HG03565 (cell line): ENCODE measurements at regions not wholly inside any gene's neighbourhood (a gene's known extent, or its start where the extent isn't known, plus 50 kb on each side); places are given as distances from the start of the nearest gene placed in this dataset.

ENCODE experiments used
- ATAC-seq: cut with Tn5 transposase; IDR thresholded peaks from one replicate; pipeline ENCODE4 v1.9.1; 2021; ENCODE audit warnings: mild to moderate bottlenecking, moderate library complexity; ENCODE audit not compliant: unreplicated experiment

DNA sequence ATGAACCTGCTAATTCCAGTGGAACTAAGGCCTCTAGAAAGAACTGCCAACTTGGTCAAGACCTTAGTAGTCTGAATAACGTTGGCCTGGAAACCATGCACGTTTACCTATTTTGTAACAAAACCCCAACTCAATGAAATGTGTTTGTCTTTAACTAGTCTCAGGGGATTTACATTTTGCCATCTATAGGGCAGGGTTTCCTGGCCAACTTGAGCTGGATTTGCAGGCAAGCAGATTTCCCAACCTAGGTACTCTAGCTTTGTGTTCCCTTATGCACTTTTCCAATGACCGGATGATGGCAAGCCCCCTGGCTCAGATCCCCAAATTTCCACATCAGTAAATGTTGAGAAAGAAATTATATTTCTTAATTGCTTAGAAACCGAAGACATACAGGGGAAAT is 114.5 kb downstream of the IRS2 start:
- ATAC-seq, result no peak

DNA sequence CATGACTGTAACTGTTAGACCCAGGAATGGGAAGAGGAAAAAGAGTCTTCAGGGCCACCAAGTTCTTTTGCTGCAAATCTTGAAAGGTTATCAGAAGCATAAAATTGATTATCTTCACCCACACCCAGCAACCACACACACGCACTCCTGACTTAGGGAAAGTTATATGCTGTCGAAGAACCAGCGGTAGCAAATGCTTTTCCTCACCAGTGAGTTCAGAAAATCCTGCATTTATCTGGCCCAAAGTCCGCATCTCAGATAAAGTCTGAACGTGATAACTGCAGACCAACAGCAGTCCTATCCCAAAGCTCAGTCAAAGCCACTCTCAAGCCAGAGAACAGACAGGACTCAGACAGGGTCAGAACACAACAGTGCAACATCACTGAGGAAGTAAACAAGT is 115.6 kb downstream of the IRS2 start:
- no peak for ATAC-seq

DNA sequence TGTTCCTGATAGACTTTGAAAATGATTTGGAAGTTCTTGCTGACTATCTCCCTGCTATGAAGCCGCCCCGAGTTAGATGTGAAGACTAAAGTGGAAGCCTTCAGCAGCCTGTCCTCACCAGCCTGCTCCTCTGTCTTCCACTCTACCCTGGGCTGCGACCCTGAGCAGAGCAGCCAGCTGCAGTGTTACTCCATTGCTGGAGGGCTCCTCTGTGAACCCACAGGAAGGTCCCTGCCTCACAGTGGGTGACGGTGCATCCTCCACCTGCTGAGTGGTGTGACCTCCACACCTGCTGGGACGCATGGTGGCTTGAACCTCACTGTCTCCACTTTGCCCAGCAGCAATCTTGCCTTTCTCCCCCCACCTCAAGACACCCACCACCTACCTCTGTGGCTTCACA is 116.4 kb downstream of the IRS2 start:
- no peak for ATAC-seq

DNA sequence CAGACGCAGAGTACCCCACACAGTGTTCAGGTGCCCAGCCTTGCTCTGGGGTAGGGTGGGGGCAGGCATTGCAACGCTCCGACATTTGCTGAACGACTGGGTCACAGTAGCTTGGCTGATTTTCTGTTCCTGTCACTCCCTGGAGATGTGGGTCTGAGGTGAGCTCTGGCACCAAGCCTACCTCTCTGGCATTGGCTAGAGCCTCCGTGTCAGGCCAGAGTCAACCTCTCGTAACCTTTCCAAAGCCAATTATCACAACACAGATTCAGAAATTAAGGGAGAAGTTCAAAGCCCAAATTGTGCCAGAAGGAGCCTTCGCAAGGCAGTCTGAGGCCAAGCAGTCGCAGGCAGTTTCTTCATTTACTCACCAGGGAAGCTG is 117.2 kb downstream of the IRS2 start:
- ATAC-seq, result no peak

DNA sequence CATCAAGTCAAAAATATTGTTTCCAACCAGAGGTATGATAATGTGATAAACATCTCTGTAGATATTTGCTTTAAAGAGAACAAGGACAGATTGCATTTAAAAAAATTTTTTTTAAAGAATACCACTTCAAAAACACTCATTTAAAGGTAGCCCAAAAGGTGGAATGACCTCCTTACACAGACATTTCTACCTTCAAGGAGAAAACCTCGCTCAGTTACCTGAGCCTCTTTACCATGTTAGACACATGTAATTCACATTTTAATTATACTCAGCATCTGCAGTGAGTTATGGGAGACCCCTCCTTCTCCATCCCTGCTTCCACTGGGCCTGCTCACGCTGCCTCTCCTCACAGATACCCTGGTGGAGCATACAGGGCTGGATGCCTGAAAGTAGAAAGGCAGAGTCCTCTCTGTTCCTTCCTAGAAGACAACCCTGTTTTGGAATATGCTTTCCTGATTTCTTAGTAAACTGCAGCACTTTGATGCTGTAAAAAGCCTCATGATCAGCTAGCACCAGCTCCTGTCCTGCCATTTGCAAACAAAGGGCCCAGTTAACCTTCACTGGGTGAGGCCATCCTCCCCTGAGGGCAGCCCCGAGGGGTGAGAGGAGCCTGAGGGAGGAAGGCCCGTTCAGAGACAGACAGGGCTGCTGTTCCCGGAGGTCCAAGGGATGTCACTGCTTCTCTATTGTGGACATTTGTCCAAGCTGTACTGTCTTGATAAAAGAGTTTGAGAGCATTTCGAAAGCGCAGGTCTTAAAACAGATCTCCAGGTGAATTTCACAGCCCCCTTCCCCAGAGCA is 117.8 kb downstream of the IRS2 start:
- ATAC-seq, result no peak

DNA sequence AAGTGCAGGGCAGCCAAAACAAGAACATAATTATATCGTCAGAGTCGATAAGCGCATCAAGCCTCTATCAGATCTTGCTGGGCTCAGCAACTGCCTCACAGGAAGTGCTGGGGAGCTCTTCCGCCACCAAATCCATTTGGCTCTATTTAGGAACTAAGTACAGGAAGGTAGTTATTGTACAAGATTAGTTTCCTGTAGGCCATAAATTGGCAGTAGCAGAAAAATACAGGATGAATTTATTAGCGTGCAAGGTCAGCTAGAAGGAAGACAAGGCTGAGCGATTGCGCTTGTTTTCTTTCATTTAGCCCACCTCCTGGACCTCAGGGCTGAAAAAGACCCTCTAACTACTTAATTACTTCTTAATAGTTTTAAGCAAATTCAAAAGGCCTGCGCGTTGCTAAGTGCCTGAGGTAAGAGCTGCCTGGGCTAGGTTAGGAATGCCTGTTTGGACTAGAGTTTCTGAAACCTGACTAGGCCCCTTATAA is 118.5 kb downstream of the IRS2 start:
- no peak for ATAC-seq

DNA sequence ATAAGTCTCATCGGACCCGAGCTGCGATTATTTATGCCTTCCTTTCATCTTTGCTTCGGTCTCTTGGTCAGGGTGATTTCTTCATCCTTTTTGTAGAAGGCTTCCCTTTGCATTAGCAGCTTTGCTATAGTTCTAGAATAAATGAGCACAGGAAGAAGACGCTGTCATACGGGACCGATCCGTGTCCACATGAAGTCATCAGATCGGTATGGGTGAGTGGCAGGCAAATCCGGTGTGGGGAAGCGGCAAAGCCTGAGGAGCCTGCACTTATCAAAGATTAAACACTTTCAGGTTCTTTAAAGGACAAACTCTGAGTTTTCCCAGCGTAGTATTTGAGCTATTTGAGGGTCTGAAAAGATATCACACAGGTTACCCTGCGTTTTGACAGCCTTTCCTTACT is 119.3 kb downstream of the IRS2 start:
- ATAC-seq, result no peak

DNA sequence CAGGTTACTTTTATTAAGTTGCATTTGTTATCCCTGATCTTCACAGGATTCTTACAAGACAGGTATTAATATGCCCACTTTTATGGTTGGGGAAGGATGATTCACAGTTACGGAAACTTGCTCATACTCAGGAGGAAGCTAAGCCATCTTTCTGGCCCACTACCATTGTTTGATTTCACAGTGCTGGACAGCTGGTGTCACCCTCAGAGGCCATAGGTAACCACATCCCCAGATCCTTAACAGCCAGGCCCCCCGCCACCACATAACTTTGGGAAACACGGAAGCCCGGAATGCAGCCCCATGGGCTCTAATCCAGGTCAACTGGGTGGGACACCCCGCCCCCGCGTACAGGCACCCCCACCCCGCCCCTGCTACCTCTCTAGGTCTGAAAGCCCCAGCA is 119.7 kb downstream of the IRS2 start:
- no peak for ATAC-seq

DNA sequence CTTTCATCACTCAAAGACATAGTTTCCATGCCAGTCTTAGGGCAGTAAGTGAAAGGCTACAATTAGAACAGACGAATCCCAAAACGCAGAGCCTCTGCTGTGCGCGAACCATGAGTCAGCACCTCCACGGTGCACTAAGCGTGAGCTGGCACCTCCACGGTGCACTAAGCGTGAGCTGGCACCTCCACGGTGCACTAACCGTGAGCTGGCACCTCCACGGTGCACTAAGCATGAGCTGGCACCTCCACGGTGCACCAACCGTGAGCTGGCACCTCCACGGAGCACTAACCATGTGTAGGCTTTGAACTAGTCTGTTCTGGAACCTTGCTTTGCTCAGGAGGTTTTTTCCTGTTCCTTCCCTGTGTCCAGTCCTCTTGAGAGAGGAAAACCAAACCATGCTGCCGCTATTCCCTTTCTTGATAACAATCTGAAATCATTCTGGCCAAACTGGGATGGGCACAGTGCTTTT is 120.6 kb downstream of the IRS2 start:
- ATAC-seq, result no peak

DNA sequence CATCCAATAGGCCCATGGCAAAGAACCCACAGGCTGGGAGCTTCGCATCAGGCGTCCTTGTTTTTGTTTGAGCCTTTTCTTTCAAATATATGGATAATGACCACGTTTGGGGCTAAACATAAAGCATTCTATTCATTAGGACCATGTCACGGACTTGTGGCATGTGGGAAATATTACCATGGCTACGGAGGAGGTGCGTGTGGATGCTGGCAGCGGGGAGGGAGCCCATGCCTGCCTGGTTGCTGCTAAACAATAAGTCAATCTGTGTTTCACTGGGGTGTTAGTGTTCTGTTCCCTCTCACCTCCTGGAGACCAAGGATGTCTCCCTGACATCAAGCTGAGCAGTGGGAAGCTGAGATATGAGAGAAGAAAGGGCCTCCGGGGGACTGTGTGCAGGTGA is 121.1 kb downstream of the IRS2 start:
- no peak for ATAC-seq

DNA sequence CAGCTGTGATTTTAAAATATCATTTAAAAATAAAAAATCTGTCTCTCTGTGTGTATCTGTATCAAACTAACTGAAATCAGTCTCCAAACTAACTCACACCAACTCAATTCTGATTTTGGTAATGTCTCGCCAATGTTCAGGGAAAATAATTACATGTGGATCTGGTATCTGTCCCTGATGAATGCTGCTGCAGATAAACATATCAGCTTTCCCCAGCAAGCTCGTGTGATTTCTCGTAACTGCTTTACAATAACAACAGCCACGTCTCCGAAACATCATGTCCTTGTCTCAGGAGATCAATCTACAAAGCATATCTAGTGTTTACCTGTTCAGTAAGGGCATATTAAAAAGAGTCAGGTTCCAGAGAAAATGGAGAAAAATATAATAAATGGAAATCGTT is 129.0 kb downstream of the IRS2 start:
- no peak for ATAC-seq

DNA sequence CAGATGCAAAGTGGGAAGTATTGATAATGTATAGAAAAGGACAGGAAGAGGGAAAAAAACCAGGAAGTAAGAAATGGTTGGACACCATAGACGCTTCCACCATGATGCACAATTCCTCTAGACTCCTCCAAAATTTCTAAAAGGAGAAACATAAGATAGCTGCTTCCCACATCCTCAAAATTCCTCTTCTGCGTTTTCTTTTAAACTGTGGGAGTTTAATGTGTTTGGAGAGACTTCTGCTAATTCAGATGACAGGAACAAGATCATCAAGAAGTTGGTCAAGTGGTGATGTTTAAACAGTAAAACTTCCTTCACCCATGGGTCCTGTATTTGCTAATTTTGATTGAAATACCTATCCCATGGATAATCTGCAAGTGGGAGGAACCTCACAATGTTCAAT is 130.2 kb downstream of the IRS2 start:
- ATAC-seq, result no peak

DNA sequence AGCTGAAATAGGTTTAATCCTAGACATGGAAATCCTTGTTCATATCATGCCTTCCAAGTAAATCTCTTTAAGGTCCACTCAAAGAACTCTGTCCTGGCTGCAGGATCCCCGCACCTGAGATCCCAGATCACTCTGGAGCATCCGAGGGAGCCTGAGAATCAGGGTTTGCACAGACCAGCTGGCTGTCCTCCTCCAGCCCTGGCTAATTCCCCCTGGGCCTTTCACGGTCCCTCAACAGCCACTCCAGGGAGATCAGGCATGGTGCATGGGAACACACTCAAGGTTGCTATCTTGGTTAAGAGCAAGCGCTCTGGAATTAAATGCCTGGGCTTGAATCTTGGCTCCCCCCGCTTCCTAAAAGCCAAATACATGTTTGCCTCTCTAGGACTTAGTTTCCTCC is 130.8 kb downstream of the IRS2 start:
- no peak for ATAC-seq

DNA sequence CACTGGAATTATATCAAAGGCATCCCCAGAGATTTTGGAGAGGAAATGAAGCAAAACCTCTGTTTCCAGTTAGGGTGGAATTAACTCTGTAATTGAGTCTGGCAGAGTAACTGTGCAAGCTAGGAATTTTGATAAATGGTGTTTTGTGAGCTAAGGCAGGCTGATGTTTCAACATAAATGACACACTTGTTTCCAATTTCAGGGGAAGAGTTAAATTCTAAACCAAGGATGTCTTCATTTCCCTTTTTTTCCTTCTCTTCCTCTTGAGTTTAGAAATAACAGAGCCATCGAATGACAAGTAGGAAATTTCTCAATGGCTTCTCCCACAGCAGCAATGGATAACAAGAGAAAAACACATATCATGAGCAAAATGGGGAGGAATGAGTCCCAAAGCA is 131.2 kb downstream of the IRS2 start:
- no peak for ATAC-seq

DNA sequence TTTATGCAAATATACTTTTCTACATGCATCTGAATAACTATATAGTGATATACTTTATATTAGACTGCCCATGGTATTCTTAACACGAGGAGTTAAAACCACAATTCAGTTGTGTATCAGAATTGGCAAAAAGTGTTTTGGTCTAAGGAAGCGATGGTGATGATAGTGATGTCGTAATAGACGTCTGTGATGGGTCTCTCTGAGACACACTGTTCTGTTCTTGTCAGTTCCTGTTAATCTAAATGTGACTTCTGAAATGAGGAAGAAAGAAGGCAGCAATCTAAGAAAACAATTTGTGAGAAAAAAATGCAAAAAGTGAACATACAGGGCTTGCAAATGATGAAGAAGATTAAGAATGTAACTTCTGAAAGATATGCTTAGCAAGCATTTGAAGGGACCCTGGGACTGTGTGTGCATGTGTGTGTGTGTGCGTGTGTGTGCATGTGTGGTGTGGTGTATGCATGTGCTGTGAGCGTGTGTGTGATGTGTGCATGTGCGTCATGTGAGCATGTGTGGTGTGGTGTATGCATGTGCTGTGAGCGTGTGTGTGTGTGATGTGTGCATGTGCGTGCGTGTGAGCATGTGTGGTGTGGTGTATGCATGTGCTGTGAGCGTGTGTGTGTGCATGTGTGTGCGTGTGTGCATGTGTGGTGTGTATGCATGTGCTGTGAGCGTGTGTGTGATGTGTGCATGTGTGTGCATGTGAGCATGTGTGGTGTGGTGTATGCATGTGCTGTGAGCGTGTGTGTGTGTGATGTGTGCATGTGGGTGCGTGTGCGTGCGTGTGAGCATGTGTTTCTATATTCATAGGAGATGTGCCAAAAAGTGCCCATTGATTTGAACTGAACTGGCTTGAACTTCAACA is 131.8 kb downstream of the IRS2 start:
- ATAC-seq, result no peak

DNA sequence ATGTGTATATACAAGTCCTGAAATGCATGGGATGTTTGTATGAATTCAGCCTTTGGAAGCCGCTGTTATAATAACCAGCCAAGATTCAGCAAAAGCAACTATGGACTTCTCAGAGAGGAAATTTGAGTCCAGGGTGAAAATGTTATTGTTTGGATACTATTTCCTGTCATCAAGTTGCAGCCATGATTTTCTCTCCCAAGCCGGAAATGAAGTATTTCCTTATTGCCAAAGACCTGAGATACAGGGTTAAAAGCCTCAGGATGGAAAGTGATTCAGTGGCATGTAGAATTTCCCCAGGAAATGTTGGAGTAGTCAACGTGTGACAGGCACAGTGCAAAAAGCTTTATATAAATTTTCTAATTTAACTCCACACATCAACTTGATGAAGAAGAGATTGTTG is 133.9 kb downstream of the IRS2 start:
- ATAC-seq, result no peak

DNA sequence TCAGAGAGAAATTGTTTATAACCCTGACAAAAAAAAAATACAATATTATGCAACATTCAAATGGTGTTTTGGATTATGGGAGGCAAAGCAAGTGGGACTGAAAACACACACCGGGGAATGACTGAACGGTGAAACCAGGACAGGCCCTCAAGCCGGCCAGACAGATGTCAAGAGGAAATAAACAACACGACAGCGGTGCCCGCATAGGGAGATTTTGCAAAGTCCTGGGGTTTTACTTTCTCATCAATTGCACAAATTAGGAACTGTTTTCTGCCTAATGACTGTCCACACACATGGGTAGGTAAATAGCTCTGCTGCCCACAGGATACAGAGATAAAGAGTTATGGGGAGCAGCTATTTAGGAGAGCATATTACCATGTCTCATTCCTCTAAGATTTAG is 134.5 kb downstream of the IRS2 start:
- ATAC-seq, result no peak

DNA sequence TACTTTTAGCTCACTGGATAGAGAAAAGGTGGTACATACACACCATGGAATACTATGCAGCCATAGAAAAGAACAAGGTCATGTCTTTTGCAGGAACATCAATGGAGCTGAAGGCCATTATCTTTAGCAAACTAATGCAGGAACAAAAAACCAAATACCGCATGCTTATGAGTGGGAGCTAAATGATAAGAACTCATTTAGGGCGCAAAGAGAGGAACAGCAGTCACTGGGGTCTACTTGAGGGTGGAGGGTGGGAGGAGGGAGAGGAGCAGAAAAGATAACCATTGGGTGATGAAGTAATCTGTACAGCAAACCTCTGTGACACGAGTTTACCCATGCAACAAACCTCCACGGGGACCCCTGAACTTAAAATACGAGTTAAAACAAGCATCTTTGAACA is 135.1 kb downstream of the IRS2 start:
- ATAC-seq, result no peak

DNA sequence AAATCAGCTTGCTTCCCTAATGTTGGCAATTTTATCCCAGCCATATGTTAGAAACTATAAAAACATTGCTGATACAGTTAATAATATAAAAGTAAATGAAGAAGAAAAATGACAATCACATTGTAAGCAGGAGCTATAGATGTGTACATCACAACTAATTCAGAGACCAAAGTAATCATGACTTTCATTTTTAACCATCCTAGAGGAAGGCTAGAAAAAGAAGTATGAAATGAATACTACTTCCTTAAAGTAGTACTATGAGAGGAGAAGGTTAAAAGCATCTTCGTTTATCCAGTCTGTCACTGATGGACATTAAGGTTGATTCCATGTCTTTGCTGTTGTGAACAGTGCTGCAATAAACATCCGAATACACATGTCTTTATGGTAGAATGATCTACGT is 135.5 kb downstream of the IRS2 start:
- no peak for ATAC-seq

DNA sequence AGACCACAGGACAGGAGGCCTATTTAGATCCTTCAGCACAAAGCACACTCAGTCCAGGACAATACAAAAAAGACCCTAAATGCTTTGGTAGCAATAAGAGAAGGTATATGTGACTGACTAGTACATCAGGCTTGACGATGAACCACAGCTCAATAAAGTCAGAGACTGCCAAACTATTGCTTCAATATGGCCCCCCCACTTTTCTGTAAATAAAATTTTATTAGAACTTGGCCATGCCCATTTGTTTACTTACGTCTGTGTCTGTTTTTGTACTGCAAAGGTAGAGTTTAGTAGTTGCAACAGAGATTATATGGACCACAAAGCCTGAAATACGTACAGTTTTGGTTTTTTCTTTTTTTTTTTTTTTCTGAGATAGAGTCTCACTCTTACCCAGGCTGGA is 136.7 kb downstream of the IRS2 start:
- ATAC-seq, result no peak

DNA sequence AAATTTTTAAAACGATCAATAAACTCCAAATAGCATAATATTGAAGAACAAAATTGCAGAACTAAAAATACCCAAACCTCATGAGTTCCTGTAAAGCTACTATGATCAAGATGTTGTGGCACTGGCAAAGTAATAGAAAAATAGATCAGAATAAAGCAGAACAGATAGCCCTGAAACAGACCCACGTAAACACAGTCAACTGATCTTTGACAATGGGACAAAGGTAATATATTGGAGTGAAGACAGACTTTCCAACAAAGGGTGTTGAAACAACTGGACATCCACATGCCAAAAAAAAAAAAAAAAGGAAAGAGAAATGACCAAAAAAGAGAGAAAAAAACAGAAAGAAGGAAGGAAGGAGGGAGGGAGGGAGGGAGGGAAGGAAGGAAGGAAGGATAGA is 138.7 kb downstream of the IRS2 start:
- ATAC-seq, result no peak

DNA sequence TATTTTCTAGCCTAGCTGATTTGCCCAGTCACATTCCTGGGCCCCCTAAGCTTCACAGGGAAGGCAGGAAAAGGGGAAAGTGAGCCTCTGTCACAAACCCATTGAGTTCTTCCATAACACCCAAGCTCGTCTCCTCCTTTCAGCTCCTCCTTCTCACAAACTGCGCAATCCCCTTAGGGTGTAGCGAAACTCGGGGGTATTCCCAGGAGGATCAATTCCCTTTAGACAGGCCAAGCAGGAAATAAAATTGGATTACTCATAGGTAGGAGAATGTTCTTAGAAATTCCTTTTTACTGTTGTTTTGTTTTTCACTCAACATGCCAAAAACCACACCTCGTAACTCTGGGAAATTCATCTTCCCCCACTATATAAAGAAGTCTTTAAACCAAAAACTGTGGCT is 139.3 kb downstream of the IRS2 start:
- ATAC-seq, result no peak
